ENCODE measurements at regions not wholly inside any gene's neighbourhood (a gene's known extent, or its start where the extent isn't known, plus 50 kb on each side); places are given as distances from the start of the nearest gene placed in this dataset.

GRCh38 chrX:1751781-1752180, 136.9 kb downstream of the ASMT start:
- TF ChIP-seq HOXC10 (CRISPR knock-in tag; IDR thresholded peaks at IDR 0.05) = no peak
- no peak for TF ChIP-seq KLF1 (tag by site-specific recombination; IDR thresholded peaks at IDR 0.05)
